Renal pelvis (tissue), 1 donor: ENCODE measurements at regions not wholly inside any gene's neighbourhood (a gene's known extent, or its start where the extent isn't known, plus 50 kb on each side); places are given as distances from the start of the nearest gene placed in this dataset.
"Not testable (repeated sequence)": the region's sequence is repeated elsewhere in the genome, so short reads cannot be mapped to it uniquely, and the experiment has no call there.

ENCODE experiments used
- DNase-seq: peaks from one replicate; pipeline ENCODE4 v3.0.0-alpha.2; 2013

DNA sequence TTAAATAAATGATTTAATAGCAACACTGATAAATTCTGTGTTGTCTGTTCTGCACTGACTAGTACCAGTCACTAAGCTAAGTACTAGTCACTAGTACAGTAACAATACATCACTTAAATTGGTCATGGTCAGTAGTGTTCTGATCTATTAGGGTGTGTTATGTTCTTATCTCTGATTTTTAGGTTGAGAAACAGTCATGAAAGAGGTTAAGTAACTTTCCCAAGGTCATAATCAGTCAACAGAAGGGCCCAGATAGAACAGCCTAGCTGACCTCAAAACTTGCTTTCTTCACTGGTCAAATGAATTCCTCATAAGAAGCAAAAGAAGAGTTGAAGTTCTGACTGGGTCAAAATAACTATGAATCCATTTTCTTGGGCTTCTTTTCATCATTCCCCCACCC lies 1492.7 kb downstream of the MAT2B start:
- no peak for DNase-seq

DNA sequence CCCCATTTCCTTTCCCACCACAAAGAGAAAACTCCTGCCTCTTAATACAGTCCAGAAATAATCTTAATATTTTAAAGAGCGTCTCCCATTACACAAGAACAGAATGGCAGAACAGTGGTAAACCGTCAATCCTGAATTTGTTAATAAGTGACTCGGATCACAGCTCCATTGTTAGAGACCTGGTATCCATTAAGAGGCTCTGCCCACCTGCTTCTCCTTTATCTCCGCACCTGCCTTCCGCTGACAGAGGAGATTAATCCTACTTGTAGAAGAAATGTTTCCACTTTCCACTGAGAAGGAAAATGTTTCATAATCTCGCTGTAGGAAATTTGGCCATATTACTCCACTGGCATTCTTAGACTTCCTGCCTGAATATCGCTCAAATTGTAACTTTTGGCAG lies 1493.2 kb downstream of the MAT2B start:
- DNase-seq: no peak

GRCh38 chr5:165000479-165001190 lies 1495.2 kb downstream of the MAT2B start:
- no peak for DNase-seq

GRCh38 chr5:165003283-165003682 lies 1497.9 kb downstream of the MAT2B start:
- no peak for DNase-seq

GRCh38 chr5:165004175-165004574 lies 1498.8 kb downstream of the MAT2B start:
- no peak for DNase-seq

DNA sequence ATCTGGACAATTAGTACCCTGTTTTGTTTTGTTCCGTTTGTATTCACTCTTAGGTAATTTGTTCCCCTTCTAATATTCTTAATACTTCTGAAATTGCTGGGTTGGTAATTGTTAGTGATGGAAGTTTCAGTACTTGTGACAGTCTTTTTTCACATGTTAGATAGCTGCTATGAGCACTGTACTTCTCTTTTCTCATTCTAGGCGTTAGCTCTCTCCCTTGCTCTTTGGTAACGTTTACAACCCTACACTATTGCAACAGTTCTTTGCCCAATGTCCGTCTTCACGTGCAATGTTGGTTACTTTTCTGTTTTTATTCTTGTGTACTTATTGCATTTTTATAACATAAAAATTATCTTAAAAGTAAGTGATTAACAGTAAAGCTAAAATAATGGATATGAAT lies 1509.0 kb downstream of the MAT2B start:
- no peak for DNase-seq

DNA sequence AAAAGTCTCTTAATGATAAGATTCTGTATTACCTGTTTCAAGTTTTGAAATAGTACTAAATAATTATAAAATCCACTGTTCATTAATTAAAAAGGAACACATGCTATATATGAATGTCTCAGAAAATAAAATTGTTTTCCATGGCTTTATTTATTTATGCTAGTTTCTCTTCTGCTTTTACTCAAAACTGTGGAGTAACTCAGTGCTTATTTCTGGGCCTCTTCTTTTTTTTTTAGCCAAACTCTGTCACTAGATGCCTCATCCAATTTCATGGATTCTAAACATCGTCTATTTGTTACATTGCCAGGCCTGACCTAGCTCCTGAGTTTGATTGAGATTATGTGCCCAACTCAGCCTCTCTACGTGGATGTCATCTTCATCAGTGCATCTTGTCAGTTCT lies 1509.7 kb downstream of the MAT2B start:
- no peak for DNase-seq

GRCh38 chr5:165015547-165015946 lies 1510.1 kb downstream of the MAT2B start:
- no peak for DNase-seq

- no peak for DNase-seq
Observed at GRCh38 chr5:165026971-165027370, 1521.6 kb downstream of the MAT2B start.

DNA sequence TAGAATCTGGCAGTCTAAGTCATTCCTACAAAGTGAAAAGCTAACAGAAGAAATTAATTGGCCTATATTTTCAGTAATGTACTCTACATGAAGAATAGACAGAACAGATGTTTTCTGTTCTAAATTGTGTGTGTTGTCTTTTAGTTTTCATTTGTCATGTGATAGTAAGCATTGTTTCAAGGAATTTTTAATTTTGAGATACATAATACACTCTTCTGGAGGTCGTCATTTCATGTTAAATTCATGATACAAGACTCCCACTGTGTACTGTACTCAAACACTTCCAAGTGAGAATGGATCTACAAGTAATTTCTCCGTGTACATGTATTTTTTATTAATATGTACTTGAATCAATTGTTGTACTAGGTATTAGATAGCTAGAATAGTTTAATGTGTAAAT lies 1522.9 kb downstream of the MAT2B start:
- no peak for DNase-seq

- no peak for DNase-seq
Observed at GRCh38 chr5:165029099-165029870, 1523.9 kb downstream of the MAT2B start.

- no peak for DNase-seq
Observed at GRCh38 chr5:165030971-165031370, 1525.6 kb downstream of the MAT2B start.

GRCh38 chr5:165031371-165031770 lies 1526.0 kb downstream of the MAT2B start:
- DNase-seq: peak; percentile 53

DNA sequence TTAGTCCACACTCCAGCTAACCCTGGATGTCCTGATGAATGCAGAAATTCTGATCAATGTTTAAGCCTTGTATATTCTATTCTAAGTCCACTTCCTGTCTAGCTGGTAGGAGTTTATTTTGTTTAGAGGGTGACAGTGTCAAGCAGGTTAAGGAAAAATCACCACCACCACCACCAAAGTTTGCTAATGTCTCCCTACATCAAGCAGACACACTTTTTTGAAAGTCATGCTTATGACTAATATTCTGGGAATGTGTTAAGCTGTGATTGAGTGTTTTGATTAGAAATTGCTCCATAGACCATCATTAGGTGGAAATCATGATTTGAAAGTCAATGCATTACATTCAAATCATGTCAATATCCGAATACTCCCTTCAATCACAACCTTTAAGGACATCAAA lies 1530.1 kb downstream of the MAT2B start:
- no peak for DNase-seq

DNA sequence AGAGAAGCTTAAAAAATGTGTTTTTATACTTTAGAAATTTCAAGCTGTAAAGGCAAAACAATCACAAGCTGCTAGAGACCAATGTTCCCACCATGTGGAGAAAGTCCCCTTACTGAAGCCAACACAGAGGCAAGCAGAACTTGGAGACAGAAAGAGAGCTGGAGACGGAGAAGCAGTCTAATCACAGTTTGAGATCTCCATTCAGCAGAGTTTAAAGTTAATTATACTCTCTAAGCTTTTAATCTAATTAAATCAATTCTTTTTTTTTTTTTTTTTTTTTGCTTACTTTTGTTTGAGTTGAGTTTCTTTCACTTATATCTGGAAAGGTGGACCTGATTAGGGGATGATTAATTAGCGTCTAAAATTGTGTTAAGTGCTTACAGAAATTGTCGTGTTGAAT lies 1534.3 kb downstream of the MAT2B start:
- DNase-seq: no peak

- DNase-seq: not testable (repeated sequence)
Observed at GRCh38 chr5:165045941-165046340, 1540.5 kb downstream of the MAT2B start.

- DNase-seq: no peak
Observed at GRCh38 chr5:165055476-165055875, 1550.1 kb downstream of the MAT2B start.

DNA sequence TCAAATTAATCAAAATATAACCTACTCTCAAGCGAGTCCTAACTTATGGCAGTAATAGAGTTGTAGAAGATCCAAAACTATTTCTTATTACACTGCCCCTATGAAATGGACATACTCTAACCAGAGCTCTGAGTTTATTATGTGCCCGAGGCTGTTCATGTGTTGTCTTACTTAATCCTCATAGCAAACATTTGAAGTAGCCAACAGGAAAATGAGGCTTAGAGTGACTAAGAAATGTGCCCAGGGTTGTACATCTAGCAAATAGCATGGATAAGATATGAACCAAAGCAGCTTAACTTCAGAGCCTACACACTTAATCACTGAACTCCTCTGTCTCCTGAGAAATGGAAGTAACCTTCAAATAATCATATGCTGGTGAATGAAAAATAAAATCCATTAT lies 1551.7 kb downstream of the MAT2B start:
- no peak for DNase-seq

- no peak for DNase-seq
Observed at GRCh38 chr5:165066751-165067385, 1561.4 kb downstream of the MAT2B start.

DNA sequence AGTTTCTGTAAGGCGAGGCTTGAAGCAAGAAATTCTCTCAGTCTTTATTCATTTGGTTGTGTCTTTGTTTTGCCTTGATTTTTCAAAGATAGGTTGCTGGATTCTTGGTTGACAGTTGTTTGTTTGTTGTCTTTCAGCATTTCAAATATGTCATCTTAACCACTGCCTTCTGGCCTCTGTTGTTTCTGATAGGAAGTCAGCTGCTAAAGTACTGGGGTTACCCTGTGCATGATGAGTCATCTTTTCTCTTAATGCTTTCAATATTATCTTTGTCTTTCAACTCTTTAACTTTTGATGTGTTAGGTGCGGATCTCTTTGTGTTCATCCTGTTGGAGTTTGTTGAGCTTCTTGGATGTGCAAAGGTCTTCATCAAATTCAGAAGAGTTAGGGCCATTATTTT lies 1571.3 kb downstream of the MAT2B start:
- no peak for DNase-seq

DNA sequence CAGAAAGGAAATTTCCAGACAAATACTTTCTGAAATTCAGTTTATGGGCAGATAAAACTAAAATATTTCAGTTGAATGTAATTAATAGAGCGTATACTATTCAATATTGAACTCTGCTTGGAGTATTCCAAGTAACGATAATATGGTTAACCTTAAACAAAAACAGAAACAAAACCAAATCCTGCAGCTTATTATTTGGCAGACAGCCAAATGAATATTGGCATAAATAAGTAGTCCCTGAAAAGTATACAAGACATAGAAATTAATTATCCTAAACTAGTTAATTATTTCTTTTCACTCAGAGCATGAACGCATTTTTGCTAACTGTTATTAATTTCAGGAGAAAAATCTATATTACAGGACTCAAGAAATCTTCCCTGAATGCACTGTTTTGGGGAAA lies 1574.0 kb downstream of the MAT2B start:
- DNase-seq: no peak

DNA sequence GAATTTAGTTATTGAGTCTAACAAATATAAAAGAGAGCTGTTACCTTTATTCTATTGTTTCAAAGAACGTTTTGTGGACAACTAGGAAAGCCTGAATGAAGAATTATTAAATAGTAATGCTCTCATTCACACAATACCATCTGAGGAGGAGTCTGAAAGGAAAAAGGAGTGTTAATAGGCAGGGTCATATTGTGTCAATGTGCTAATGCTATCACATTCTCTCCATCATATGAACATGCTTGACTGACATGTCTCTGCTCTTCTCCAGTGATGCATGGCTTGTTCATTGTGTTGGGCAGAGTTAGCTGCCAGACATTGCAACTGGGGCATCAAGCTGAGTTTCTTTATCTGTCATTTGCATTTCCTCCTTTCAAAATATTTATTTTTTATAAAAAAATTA lies 1578.0 kb downstream of the MAT2B start:
- DNase-seq: no peak

DNA sequence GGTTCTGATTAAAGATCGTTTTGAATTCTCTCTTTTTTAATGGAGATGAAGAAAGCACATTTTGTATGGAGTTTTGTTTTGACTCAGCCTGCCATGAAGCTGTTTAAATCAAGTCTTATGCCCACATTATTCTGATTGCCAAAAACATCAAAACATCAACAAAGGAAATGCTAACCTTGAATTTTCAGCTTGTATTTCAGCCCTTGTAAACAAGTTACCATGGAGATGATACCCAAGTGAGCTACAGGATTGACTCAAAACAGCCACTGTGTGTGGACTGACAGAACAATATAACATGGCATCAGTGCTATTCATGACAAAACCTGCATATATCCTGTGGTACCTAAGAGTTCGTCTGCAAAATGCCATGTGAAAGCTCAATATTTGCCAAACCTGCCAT lies 1581.0 kb downstream of the MAT2B start:
- no peak for DNase-seq
